HL-60 (cell line): ENCODE measurements at regions not wholly inside any gene's neighbourhood (a gene's known extent, or its start where the extent isn't known, plus 50 kb on each side); places are given as distances from the start of the nearest gene placed in this dataset.
"Not testable (repeated sequence)": the region's sequence is repeated elsewhere in the genome, so short reads cannot be mapped to it uniquely, and the experiment has no call there.

Source experiments
- DNase-seq, 2 experiments: peaks; one replicate each; pipeline ENCODE4 v3.0.0-alpha.2; 2010 to 2020; ENCODE audit warnings: low read depth in 1 of 2, low spot score in 1 of 2
- H3K27ac ChIP-seq: fragments of 250-450 bp; sonication (Bioruptor Pico); replicated peaks from 2 replicates; pipeline ENCODE4 v1.5.1; 2020; ENCODE audit warnings: mild to moderate bottlenecking, moderate library complexity
- H3K27me3 ChIP-seq: fragments of 250-450 bp; sonication (Bioruptor Pico); 2 replicates; pipeline ENCODE4 v1.5.1; 2021; ENCODE audit warnings: mild to moderate bottlenecking, moderate library complexity; ENCODE audit not compliant: insufficient read depth, poor library complexity, severe bottlenecking
- H3K4me3 ChIP-seq: replicated peaks from 2 replicates; pipeline ENCODE4 v1.5.1; 2011; ENCODE audit warnings: mild to moderate bottlenecking, control low read depth, low read length; ENCODE audit not compliant: insufficient read depth
- CTCF ChIP-seq: IDR thresholded peaks from one replicate; pipeline ENCODE4 v1.5.1; 2011; ENCODE audit warnings: low read length, control low read depth, inconsistent platforms; ENCODE audit not compliant: insufficient read depth
- GABPA ChIP-seq: IDR thresholded peaks from 2 replicates; pipeline ENCODE4 v1.6.1; 2012; ENCODE audit warnings: low read depth
- POLR2AphosphoS5 ChIP-seq: IDR thresholded peaks from 2 replicates; pipeline ENCODE4 v1.6.1; 2012; ENCODE audit warnings: low read depth
- REST ChIP-seq: IDR thresholded peaks from 2 replicates; pipeline ENCODE4 v1.6.1; 2012; ENCODE audit warnings: low read depth; ENCODE audit not compliant: insufficient replicate concordance
- SPI1 ChIP-seq: IDR thresholded peaks from 2 replicates; pipeline ENCODE4 v1.6.1; 2012; ENCODE audit warnings: low read depth, mild to moderate bottlenecking, borderline replicate concordance

DNA sequence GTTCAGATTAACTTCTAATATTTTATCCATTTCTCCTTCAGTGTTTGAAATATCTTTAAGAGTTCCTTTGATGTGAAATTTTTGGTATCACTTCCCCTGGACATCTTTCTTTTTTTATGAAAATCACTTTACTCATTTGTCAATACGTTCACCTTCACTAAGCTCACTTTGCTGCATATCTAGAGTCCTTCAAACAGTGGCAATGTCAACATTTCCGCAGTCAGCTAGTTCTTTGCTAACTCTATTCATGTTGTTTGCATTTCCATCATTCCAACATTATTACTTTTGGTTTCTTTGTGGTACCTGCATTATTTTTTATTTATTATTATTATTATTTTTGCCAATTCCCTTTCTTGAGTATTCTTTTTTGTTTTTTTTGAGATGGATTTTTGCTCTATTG lies 203.0 kb downstream of the GPAT3 start:
- Histone ChIP-seq H3K27ac (no peak overlapping the region), H3K4me3 (no peak overlapping the region), H3K27me3 (no peaks in the 10 kb centered on the region)
- no peak for TF ChIP-seq POLR2AphosphoS5
- TF ChIP-seq GABPA: no peak
- no peak for TF ChIP-seq REST
- TF ChIP-seq CTCF: no peak
- TF ChIP-seq SPI1: no peak
- DNase-seq: no peak

- Histone ChIP-seq H3K27ac (no peak overlapping the region), H3K4me3 (no peak overlapping the region), H3K27me3 (no peaks in the 10 kb centered on the region)
- no peak for TF ChIP-seq GABPA
- no peak for TF ChIP-seq REST
- TF ChIP-seq CTCF: no peak
- TF ChIP-seq POLR2AphosphoS5: no peak
- TF ChIP-seq SPI1: no peak
- DNase-seq: no peak
Observed at GRCh38 chr4:83734576-83734975, 198.7 kb downstream of the GPAT3 start.

DNA sequence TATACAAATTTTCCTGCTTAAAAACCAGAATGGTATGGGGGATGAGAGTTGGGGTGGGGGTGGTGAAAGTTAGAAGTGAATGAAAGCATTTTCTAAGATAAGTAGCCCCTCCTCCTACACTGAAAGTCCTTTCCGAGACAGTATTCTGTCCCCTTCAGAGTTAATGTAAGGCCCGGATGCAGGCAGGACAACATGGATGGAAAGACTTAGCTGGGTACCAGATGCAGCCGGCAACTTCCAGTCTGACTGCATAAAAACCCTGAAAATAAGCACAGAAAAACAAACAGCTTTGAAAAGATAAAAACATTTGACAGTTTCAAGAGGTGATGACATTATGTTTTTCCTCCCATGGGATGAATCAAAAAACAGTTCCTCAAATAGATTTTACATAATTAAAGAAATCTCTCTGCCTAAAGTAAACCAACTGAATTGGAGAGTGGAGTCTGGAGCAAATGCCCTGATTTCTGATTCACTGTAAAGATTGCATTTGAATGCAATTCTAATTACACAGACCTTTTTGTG lies 196.3 kb downstream of the GPAT3 start:
- H3K4me3 ChIP-seq: no peak overlapping the region
- H3K27ac ChIP-seq: no peak overlapping the region
- no peak for TF ChIP-seq REST
- no peak for DNase-seq
- no peaks in the 10 kb centered on the region for H3K27me3 ChIP-seq

DNA sequence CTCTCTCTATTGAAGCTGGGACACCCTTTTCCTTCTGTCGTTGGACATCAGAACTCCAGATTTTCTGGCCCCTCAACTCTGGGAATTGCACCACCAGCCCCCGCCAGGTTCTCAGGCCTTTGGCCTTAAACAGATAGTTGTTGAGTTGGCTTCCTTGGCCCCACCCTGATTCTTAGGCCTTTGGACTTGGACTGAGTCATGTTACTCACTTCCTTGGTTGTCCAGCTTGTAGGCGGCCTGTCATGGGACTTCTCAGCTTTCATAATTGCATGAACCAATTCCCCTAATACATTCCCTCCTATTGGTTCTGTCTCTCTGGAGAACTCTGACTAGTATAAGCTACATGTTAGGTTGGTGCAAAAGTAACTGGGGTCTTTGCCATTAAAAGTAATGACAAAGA lies 195.7 kb downstream of the GPAT3 start:
- H3K27me3 ChIP-seq: no peaks in the 10 kb centered on the region
- DNase-seq: no peak
- H3K27ac ChIP-seq: no peak overlapping the region
- TF ChIP-seq GABPA: no peak
- no peak overlapping the region for H3K4me3 ChIP-seq

DNA sequence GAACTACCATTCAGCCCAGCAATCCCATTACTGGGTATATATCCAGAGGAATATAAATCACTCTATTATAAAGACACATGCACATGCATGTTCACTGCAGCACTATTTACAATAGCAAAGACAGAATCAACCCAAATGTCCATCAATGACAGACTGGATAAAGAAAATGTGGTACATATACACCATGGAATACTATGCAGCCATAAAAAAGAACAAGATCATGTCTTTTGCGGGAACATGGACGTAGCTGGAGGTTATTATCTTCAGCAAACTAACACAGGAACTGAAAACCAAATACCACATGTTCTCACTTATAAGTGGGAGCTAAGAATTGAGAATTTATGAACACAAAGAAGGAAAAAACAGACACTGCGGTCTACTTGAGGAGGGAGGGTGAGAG lies 195.1 kb downstream of the GPAT3 start:
- DNase-seq, H3K27ac ChIP-seq, H3K27me3 ChIP-seq, H3K4me3 ChIP-seq: not testable (repeated sequence)
